Smooth muscle cell (in vitro differentiated cells): ENCODE measurements at regions not wholly inside any gene's neighbourhood (a gene's known extent, or its start where the extent isn't known, plus 50 kb on each side); places are given as distances from the start of the nearest gene placed in this dataset. TPM values are rescaled to one million over a fixed set of nuclear protein-coding genes. Genes with fewer than 3 reads are reported as not detected.

Experiments
- small RNA-seq: library from RNA; depleted of rRNA; stranded (forward); fragments of <200 nt; gene quantifications from one replicate; pipeline ENCODE3, GENCODE V24; 2014

Small RNA genes in the stretch of these regions (small RNA-seq; reads per million reads assigned to genes)
- not detected for gene RF00019
- gene RNU6-40P, result 0.18 reads per million
